Fibroblast of lung (primary cell): ENCODE measurements at regions not wholly inside any gene's neighbourhood (a gene's known extent, or its start where the extent isn't known, plus 50 kb on each side); places are given as distances from the start of the nearest gene placed in this dataset.
"Not testable (repeated sequence)": the region's sequence is repeated elsewhere in the genome, so short reads cannot be mapped to it uniquely, and the experiment has no call there.

Experiments
- DNase-seq, 2 donors: peaks; one replicate each; pipeline versions ENCODE4 v3.0.0 to v3.0.0-alpha.2; 2010; ENCODE audit warnings: low read depth in 2 of 2
- H2AFZ ChIP-seq: 2 replicates; pipeline ENCODE4 v1.5.1; 2012; ENCODE audit warnings: low read length, control low read depth, inconsistent platforms
- H3K27ac ChIP-seq: 2 replicates; pipeline ENCODE4 v1.5.1; 2011; ENCODE audit warnings: low read length, control low read depth; ENCODE audit not compliant: insufficient read depth
- H3K27me3 ChIP-seq: 2 replicates; pipeline ENCODE4 v1.5.1; 2011; ENCODE audit warnings: mild to moderate bottlenecking, low read length; ENCODE audit not compliant: control insufficient read depth, insufficient read depth
- H3K36me3 ChIP-seq: 2 replicates; pipeline ENCODE4 v1.5.1; 2011; ENCODE audit warnings: low read length; ENCODE audit not compliant: control insufficient read depth, insufficient read depth
- H3K4me1 ChIP-seq: 2 replicates; pipeline ENCODE4 v1.5.1; 2011; ENCODE audit warnings: low read length; ENCODE audit not compliant: control insufficient read depth, insufficient read depth; ENCODE audit errors: extremely low read depth
- H3K4me2 ChIP-seq: 2 replicates; pipeline ENCODE4 v1.5.1; 2011; ENCODE audit warnings: low read length, control low read depth; ENCODE audit not compliant: insufficient read depth; ENCODE audit errors: extremely low read depth
- H3K4me3 ChIP-seq, 4 experiments: fragments of 200-600 bp in 1 of 4; sonication (generic) in 1 of 4; replicated peaks in 1 of 4; 2 replicates each; pipeline ENCODE4 v1.5.1; 2011 to 2016; ENCODE audit warnings: low read length in 4 of 4, low read depth in 3 of 4, mild to moderate bottlenecking in 3 of 4, control low read depth in 2 of 4, inconsistent platforms in 1 of 4, mixed read lengths in 1 of 4; ENCODE audit not compliant: insufficient read depth in 1 of 4; ENCODE audit errors: control extremely low read depth in 1 of 4
- H3K79me2 ChIP-seq: 2 replicates; pipeline ENCODE4 v1.5.1; 2012; ENCODE audit warnings: mild to moderate bottlenecking, low read length, inconsistent platforms; ENCODE audit not compliant: control insufficient read depth, insufficient read depth
- H3K9ac ChIP-seq: 2 replicates; pipeline ENCODE4 v1.5.1; 2011; ENCODE audit warnings: mild to moderate bottlenecking, low read length, control low read depth; ENCODE audit not compliant: insufficient read depth
- H3K9me3 ChIP-seq: 2 replicates; pipeline ENCODE4 v1.5.1; 2012; ENCODE audit warnings: low read depth, low read length; ENCODE audit not compliant: control insufficient read depth, insufficient read depth
- H4K20me1 ChIP-seq: 2 replicates; pipeline ENCODE4 v1.5.1; 2011; ENCODE audit warnings: low read length; ENCODE audit not compliant: control insufficient read depth, insufficient read depth; ENCODE audit errors: extremely low read depth
- CTCF ChIP-seq, 2 donors: IDR thresholded peaks in 1 of 2; conservative IDR thresholded peaks in 1 of 2; 1 replicate in 1 of 2; 2 replicates in 1 of 2; pipeline ENCODE4 v1.5.1; 2011 to 2012; ENCODE audit warnings: low read length in 2 of 2, control low read depth in 1 of 2, inconsistent platforms in 1 of 2, low read depth in 1 of 2, mild to moderate bottlenecking in 1 of 2

- H3K9me3 ChIP-seq, H4K20me1 ChIP-seq, H3K36me3 ChIP-seq, H3K9ac ChIP-seq, H3K4me2 ChIP-seq, H3K27ac ChIP-seq, H3K4me1 ChIP-seq, H3K4me3 ChIP-seq, H3K27me3 ChIP-seq, DNase-seq, H2AFZ ChIP-seq, H3K79me2 ChIP-seq: not testable (repeated sequence)
These were observed 4157.8 kb upstream of the TPTE start for GRCh38 chr21:6363591-6363990.

DNA sequence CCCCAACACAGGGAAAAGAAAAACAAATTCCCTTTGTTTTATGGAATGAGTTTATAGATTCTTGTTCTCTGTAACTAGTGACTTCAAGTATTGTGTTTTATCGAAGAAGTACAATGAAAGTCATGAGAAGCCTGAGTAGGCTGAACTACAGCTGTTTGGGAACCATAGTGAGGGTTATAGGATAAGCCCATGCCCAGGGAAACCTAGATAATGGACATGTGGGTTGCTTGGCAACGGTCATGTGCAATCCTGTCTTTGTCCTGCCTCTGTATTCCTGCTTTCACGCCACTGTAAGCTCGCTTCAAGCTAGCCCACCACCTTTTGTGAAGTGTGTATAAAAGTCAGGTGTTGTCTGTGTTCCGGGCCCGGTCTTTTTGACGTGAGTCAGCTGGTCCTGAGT is 4152.6 kb upstream of the TPTE start:
- not testable (repeated sequence) for H3K9ac ChIP-seq, H3K36me3 ChIP-seq, H3K4me2 ChIP-seq, H3K27me3 ChIP-seq, H3K79me2 ChIP-seq, H3K9me3 ChIP-seq, H4K20me1 ChIP-seq, H3K4me1 ChIP-seq
- peak overlapping the region in 1 of 4 experiments; percentile 48 for H3K4me3 ChIP-seq
- H3K27ac ChIP-seq, result peak overlapping the region; percentile 24
- peak overlapping the region; percentile 2 for H2AFZ ChIP-seq
- peak; percentile 46 to 51 for DNase-seq

- not testable (repeated sequence) for H4K20me1 ChIP-seq, H3K4me1 ChIP-seq, H3K79me2 ChIP-seq, H3K9ac ChIP-seq, H3K36me3 ChIP-seq, H3K9me3 ChIP-seq, H2AFZ ChIP-seq, H3K27me3 ChIP-seq, H3K27ac ChIP-seq, H3K4me3 ChIP-seq, H3K4me2 ChIP-seq
- DNase-seq, result peak in 1 of 2 donors; percentile 59
These were observed 4148.1 kb upstream of the TPTE start for GRCh38 chr21:6373253-6373652.

DNA sequence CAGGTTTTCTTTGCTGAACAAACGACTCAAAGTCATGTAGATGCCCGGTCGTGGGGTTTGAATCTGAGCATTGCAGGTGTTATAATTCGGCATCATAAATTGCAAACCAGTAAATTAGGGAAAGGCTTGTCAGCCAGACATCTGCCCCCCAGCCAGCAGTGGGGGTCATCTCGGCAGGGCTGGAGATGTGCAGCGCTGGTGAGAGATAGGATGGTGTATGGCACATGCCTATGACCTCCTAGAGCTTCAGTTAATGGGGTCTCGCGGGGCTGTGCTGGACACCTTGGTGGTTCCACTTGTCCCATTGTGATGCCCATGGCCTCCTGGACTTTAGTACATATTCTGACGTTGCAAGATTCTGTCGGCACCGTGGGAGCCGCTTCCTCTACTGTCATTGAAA is 4147.2 kb upstream of the TPTE start:
- not testable (repeated sequence) for H3K4me1 ChIP-seq, H3K27me3 ChIP-seq, H4K20me1 ChIP-seq, H3K4me3 ChIP-seq, H3K36me3 ChIP-seq, H3K9ac ChIP-seq, H3K9me3 ChIP-seq, H3K79me2 ChIP-seq, H2AFZ ChIP-seq, H3K4me2 ChIP-seq, DNase-seq, H3K27ac ChIP-seq
- peak; percentile 18 to 25 for TF ChIP-seq CTCF (conservative IDR thresholded peaks at IDR 0.05 in 1 of 2, IDR thresholded peaks at IDR 0.05 in 1 of 2; ENCODE audit: low read depth in 1 of 2, low read length in 2 of 2)

- not testable (repeated sequence) for H3K36me3 ChIP-seq, H3K79me2 ChIP-seq, H3K27ac ChIP-seq, H3K4me1 ChIP-seq, H3K27me3 ChIP-seq, H4K20me1 ChIP-seq, H3K9ac ChIP-seq, DNase-seq, H3K9me3 ChIP-seq, H2AFZ ChIP-seq, H3K4me3 ChIP-seq, H3K4me2 ChIP-seq
These were observed 4146.5 kb upstream of the TPTE start for GRCh38 chr21:6374926-6375325.

- not testable (repeated sequence) for H3K79me2 ChIP-seq, H3K4me1 ChIP-seq, H3K27me3 ChIP-seq, H3K27ac ChIP-seq, H3K9me3 ChIP-seq, H3K9ac ChIP-seq, H3K4me3 ChIP-seq, H2AFZ ChIP-seq, DNase-seq, H4K20me1 ChIP-seq, H3K4me2 ChIP-seq, H3K36me3 ChIP-seq
These were observed 4145.6 kb upstream of the TPTE start for GRCh38 chr21:6375776-6376175.
